SK-N-MC (cell line): ENCODE measurements at regions not wholly inside any gene's neighbourhood (a gene's known extent, or its start where the extent isn't known, plus 50 kb on each side); places are given as distances from the start of the nearest gene placed in this dataset.
"Not testable (repeated sequence)": the region's sequence is repeated elsewhere in the genome, so short reads cannot be mapped to it uniquely, and the experiment has no call there.

ENCODE experiments used
- DNase-seq: peaks from one replicate; pipeline ENCODE4 v3.0.0-alpha.2; 2011; ENCODE audit warnings: low read depth, low spot score
- H3K27ac ChIP-seq: fragments of 200-600 bp; sonication (generic); 2 replicates; pipeline ENCODE4 v1.5.1; 2016; ENCODE audit warnings: mixed run types
- H3K36me3 ChIP-seq: fragments of 200-600 bp; sonication (generic); 2 replicates; pipeline ENCODE4 v1.6.1; 2017; ENCODE audit warnings: antibody characterized with exemption, low read length, mixed read lengths; ENCODE audit not compliant: insufficient read depth
- H3K4me3 ChIP-seq: fragments of 200-600 bp; sonication (generic); 2 replicates; pipeline ENCODE4 v1.5.1; 2016
- H3K9ac ChIP-seq: fragments of 200-600 bp; sonication (generic); 2 replicates; pipeline ENCODE4 v1.8.0; 2017; ENCODE audit warnings: mixed run types, mixed read lengths; ENCODE audit not compliant: insufficient read length
- H3K9me3 ChIP-seq: fragments of 200-600 bp; sonication (generic); 2 replicates; pipeline ENCODE4 v1.6.1; 2017; ENCODE audit warnings: low read depth, mild to moderate bottlenecking, antibody characterized with exemption, low read length, moderate library complexity, mixed read lengths
- EZH2 ChIP-seq: fragments of 200-600 bp; sonication (generic); IDR thresholded peaks from one replicate; pipeline ENCODE4 v1.6.1; 2017; ENCODE audit warnings: antibody characterized with exemption
- FOXP2 ChIP-seq: optimal IDR thresholded peaks from 2 replicates; pipeline ENCODE3; 2011; ENCODE audit warnings: mild to moderate bottlenecking, moderate library complexity; ENCODE audit not compliant: insufficient read depth; ENCODE audit errors: extremely low read length, control extremely low read depth
- POLR2AphosphoS5 ChIP-seq: IDR thresholded peaks from 2 replicates; pipeline ENCODE4 v1.6.1; 2012; ENCODE audit warnings: mild to moderate bottlenecking, low read depth, low read length, borderline replicate concordance

- no peaks in the 10 kb centered on the region for H3K36me3 ChIP-seq
- H3K4me3 ChIP-seq = no peak overlapping the region
- H3K9ac ChIP-seq = no peak overlapping the region
- H3K9me3 ChIP-seq = no peaks in the 10 kb centered on the region
- TF ChIP-seq EZH2 = no peak
- TF ChIP-seq FOXP2 = no peak
- no peak for TF ChIP-seq POLR2AphosphoS5
- DNase-seq = no peak
- no peak overlapping the region for H3K27ac ChIP-seq
Observed at GRCh38 chr6:978937-979685, 286.2 kb upstream of the EXOC2 start.

DNA sequence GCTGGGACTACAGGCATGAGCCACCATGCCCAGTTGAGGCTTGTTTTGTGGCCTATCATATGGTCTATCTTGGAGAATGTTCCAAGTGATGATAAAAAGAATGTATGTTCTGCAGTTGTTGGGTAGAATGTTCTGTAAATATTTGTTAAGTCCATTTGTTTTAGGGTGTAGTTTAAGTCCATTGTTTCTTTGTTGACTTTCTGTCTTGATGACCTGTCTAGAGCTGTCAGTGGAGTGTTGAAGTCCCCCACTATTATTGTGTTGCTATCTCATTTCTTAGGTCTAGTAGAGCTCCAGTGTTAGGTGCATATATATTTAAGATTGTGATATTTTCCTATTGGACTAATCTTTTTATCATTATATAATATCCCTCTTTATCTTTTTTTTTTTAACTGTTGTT, 284.3 kb upstream of the EXOC2 start:
- not testable (repeated sequence) for H3K27ac ChIP-seq, DNase-seq, H3K4me3 ChIP-seq, H3K9me3 ChIP-seq, H3K36me3 ChIP-seq, H3K9ac ChIP-seq

DNA sequence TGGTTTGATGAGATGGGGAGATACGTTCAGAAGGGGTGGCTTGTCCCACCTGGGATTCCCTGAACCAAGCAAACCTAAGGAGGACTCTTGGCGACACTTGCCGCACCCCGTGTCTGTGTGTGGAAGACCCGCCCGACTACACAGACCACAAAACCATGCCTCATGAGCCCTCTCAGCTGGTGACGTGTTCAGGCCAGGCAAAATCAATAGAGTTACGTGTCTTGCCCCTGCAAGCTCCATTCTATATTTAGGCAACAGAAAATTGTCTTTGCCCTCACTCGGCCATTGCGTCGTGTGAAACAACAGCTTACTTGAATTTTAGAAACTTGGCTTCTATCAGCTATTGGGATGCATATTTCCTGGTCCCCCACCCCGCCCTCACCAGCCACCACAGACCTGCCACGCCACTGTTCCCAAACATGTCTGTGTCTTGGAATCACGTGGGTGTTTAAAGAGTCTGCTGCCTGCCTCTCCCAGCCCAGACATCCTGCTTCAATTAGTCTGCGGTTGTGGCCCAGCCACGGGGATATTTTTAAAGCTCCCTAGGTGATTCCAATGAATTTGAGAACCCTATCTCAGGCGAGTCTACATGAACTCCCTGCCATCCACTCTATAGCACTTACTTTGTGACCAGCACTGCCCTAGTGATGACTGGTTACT, 279.2 kb upstream of the EXOC2 start:
- Histone ChIP-seq H3K9ac (no peak overlapping the region), H3K36me3 (no peaks in the 10 kb centered on the region), H3K4me3 (no peak overlapping the region), H3K9me3 (no peaks in the 10 kb centered on the region), H3K27ac (no peak overlapping the region)
- no peak for TF ChIP-seq FOXP2
- no peak for TF ChIP-seq POLR2AphosphoS5
- TF ChIP-seq EZH2 = no peak
- no peak for DNase-seq

DNA sequence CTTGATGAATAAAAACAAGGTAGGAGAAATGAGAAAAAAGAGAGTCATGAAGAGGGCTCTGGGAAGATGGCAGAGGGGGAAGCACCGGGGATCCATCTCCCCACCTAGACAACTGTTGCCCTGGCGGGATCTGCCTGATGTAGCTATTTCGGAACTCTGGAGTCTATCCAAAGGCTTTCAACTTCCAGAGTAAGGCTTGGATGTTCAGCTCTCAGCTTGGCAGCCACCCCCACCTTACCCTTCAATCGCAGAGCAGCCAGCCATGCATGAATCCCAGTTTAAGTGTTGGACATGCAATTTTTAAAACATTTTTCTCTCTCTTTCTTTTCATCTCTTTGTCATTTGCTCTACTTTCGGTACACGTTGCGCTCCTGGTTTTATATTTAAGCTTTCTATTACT, 275.9 kb upstream of the EXOC2 start:
- DNase-seq = no peak
- Histone ChIP-seq H3K4me3 (no peak overlapping the region), H3K9me3 (no peaks in the 10 kb centered on the region), H3K27ac (no peak overlapping the region), H3K9ac (no peak overlapping the region), H3K36me3 (no peaks in the 10 kb centered on the region)
- TF ChIP-seq FOXP2 = no peak
- no peak for TF ChIP-seq POLR2AphosphoS5
- TF ChIP-seq EZH2 = no peak

- Histone ChIP-seq H3K36me3 (no peaks in the 10 kb centered on the region), H3K9ac (no peak overlapping the region), H3K9me3 (no peaks in the 10 kb centered on the region), H3K27ac (no peak overlapping the region), H3K4me3 (no peak overlapping the region)
- no peak for DNase-seq
- TF ChIP-seq POLR2AphosphoS5 = no peak
- no peak for TF ChIP-seq FOXP2
Observed at GRCh38 chr6:967701-968100, 274.8 kb upstream of the EXOC2 start.

GRCh38 chr6:965343-965742, 272.4 kb upstream of the EXOC2 start:
- Histone ChIP-seq H3K4me3 (no peak overlapping the region), H3K9me3 (no peaks in the 10 kb centered on the region), H3K27ac (no peak overlapping the region), H3K36me3 (no peaks in the 10 kb centered on the region), H3K9ac (no peak overlapping the region)
- no peak for DNase-seq
- TF ChIP-seq FOXP2 (no peak), POLR2AphosphoS5 (no peak), EZH2 (no peak)

- TF ChIP-seq FOXP2 = no peak
- no peak for TF ChIP-seq POLR2AphosphoS5
- TF ChIP-seq EZH2 = no peak
- H3K36me3 ChIP-seq = no peaks in the 10 kb centered on the region
- H3K4me3 ChIP-seq = no peak overlapping the region
- H3K9ac ChIP-seq = no peak overlapping the region
- no peak for DNase-seq
- H3K27ac ChIP-seq = no peak overlapping the region
- no peaks in the 10 kb centered on the region for H3K9me3 ChIP-seq
Observed at GRCh38 chr6:963456-963855, 270.5 kb upstream of the EXOC2 start.

GRCh38 chr6:961407-961960, 268.5 kb upstream of the EXOC2 start:
- H3K36me3 ChIP-seq = no peaks in the 10 kb centered on the region
- H3K9me3 ChIP-seq = no peaks in the 10 kb centered on the region
- no peak overlapping the region for H3K4me3 ChIP-seq
- no peak for DNase-seq
- no peak overlapping the region for H3K27ac ChIP-seq
- no peak overlapping the region for H3K9ac ChIP-seq
- TF ChIP-seq EZH2 (no peak), POLR2AphosphoS5 (no peak), FOXP2 (no peak)

DNA sequence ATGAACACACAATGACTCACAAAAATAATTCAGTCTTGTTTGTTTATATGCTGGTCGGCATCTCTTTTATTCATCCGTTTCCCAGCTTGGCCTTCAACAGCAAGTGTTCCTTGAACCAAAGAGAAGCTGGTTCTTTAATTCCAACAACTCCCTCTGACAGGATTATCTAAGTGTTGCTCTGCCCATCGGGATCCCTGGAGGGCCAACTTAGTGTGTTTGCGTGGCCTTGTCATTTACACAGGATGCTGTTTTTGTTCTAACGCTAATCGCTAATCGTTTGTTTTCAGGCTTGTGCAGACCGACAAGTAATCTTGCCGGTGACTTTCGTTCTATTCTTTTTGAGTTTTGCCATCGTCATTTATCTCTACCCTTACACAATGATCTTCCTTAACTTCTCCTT, 267.4 kb upstream of the EXOC2 start:
- TF ChIP-seq EZH2 (no peak), POLR2AphosphoS5 (no peak), FOXP2 (no peak)
- Histone ChIP-seq H3K9ac (no peak overlapping the region), H3K9me3 (no peaks in the 10 kb centered on the region), H3K36me3 (no peaks in the 10 kb centered on the region), H3K27ac (no peak overlapping the region), H3K4me3 (no peak overlapping the region)
- DNase-seq = no peak
